Neural cell (in vitro differentiated cells): ENCODE measurements at regions not wholly inside any gene's neighbourhood (a gene's known extent, or its start where the extent isn't known, plus 50 kb on each side); places are given as distances from the start of the nearest gene placed in this dataset.
"Not testable (repeated sequence)": the region's sequence is repeated elsewhere in the genome, so short reads cannot be mapped to it uniquely, and the experiment has no call there.

Experiments used
- H2AFZ ChIP-seq: fragments of 200-600, 300-800 bp; sonication (generic), shearing (Covaris generic); 2 replicates; pipeline ENCODE4 v1.6.0; 2014; ENCODE audit warnings: low read depth, mild to moderate bottlenecking, antibody characterized with exemption, low read length, moderate library complexity
- H3F3A ChIP-seq: fragments of 200-600 bp; shearing (Covaris generic); 2 replicates; pipeline ENCODE4 v1.6.1; 2016; ENCODE audit warnings: mild to moderate bottlenecking, moderate library complexity, mixed read lengths, antibody characterized with exemption, low read length; ENCODE audit not compliant: insufficient read depth, poor library complexity, severe bottlenecking
- H3K27ac ChIP-seq: fragments of 200-600, 300-800 bp; sonication (generic), shearing (Covaris generic); 2 replicates; pipeline ENCODE4 v1.5.1; 2014; ENCODE audit warnings: mild to moderate bottlenecking, low read length, moderate library complexity
- H3K27me3 ChIP-seq: fragments of 300-800, 200-600 bp; sonication (generic), shearing (Covaris generic); 2 replicates; pipeline ENCODE4 v1.6.0; 2014; ENCODE audit warnings: mild to moderate bottlenecking, low read depth, low read length, moderate library complexity; ENCODE audit not compliant: insufficient read depth
- H3K36me3 ChIP-seq: fragments of 300-800, 200-600 bp; sonication (generic), shearing (Covaris generic); 2 replicates; pipeline ENCODE4 v1.5.1; 2014; ENCODE audit warnings: mild to moderate bottlenecking, antibody characterized with exemption, low read length, moderate library complexity; ENCODE audit not compliant: insufficient read depth
- H3K4me2 ChIP-seq: fragments of 300-800, 200-600 bp; sonication (generic), shearing (Covaris generic); 2 replicates; pipeline ENCODE4 v1.6.0; 2014; ENCODE audit warnings: mild to moderate bottlenecking, low read length
- H3K4me3 ChIP-seq: fragments of 300-800, 200-600 bp; sonication (generic), shearing (Covaris generic); 2 replicates; pipeline ENCODE4 v1.5.1; 2014; ENCODE audit warnings: mild to moderate bottlenecking, low read length, moderate library complexity
- H3K79me2 ChIP-seq: fragments of 200-600 bp; shearing (Covaris generic); replicated peaks from 2 replicates; pipeline ENCODE4 v1.6.0; 2014; ENCODE audit warnings: mild to moderate bottlenecking, low read length, moderate library complexity; ENCODE audit not compliant: insufficient read depth
- H3K9ac ChIP-seq: fragments of 300-800, 200-600 bp; sonication (generic), shearing (Covaris generic); 2 replicates; pipeline ENCODE4 v1.6.1; 2016; ENCODE audit warnings: mild to moderate bottlenecking, low read length, mixed read lengths
- H3K9me2 ChIP-seq: fragments of 200-600 bp; shearing (Covaris generic); 2 replicates; pipeline ENCODE4 v1.6.1; 2016; ENCODE audit warnings: mild to moderate bottlenecking, low read length, mixed read lengths; ENCODE audit not compliant: insufficient read depth
- H3K9me3 ChIP-seq: fragments of 200-600, 300-800 bp; sonication (generic), shearing (Covaris generic); 2 replicates; pipeline ENCODE4 v1.6.1; 2016; ENCODE audit warnings: mild to moderate bottlenecking, mixed run types, low read length, moderate library complexity, mixed read lengths
- H4K20me1 ChIP-seq: fragments of 200-600 bp; shearing (Covaris generic); 2 replicates; pipeline ENCODE4 v1.6.1; 2016; ENCODE audit warnings: mild to moderate bottlenecking, mixed run types; ENCODE audit not compliant: insufficient read depth
- CTCF ChIP-seq: fragments of 450-650 bp; IDR thresholded peaks from 2 replicates; pipeline ENCODE4 v1.5.1; 2014; ENCODE audit warnings: antibody characterized with exemption, mild to moderate bottlenecking, moderate library complexity; ENCODE audit not compliant: poor library complexity, severe bottlenecking
- EP300 ChIP-seq: fragments of 450-650 bp; conservative IDR thresholded peaks from 2 replicates; pipeline ENCODE4 v1.6.1; 2014; ENCODE audit warnings: antibody characterized with exemption, mild to moderate bottlenecking, moderate library complexity; ENCODE audit not compliant: poor library complexity, severe bottlenecking
- EZH2 ChIP-seq: fragments of 200-600, 300-800 bp; shearing (Covaris generic), sonication (generic); IDR thresholded peaks from 2 replicates; pipeline ENCODE4 v1.6.1; 2014; ENCODE audit warnings: antibody characterized with exemption, low read length, borderline replicate concordance, mild to moderate bottlenecking; ENCODE audit not compliant: insufficient read depth, poor library complexity, severe bottlenecking
- MXI1 ChIP-seq: fragments of 450-650 bp; conservative IDR thresholded peaks from 2 replicates; pipeline ENCODE4 v1.6.1; 2014; ENCODE audit warnings: antibody characterized with exemption, mild to moderate bottlenecking; ENCODE audit not compliant: poor library complexity, severe bottlenecking
- POLR2AphosphoS5 ChIP-seq: IDR thresholded peaks from 2 replicates; pipeline ENCODE4 v1.6.1; 2012
- RAD21 ChIP-seq: fragments of 450-650 bp; conservative IDR thresholded peaks from 2 replicates; pipeline ENCODE4 v1.6.1; 2014; ENCODE audit warnings: antibody characterized with exemption, mild to moderate bottlenecking, moderate library complexity
- SMC3 ChIP-seq: fragments of 450-650 bp; conservative IDR thresholded peaks from 2 replicates; pipeline ENCODE4 v1.6.1; 2014; ENCODE audit warnings: antibody characterized with exemption, mild to moderate bottlenecking, moderate library complexity; ENCODE audit not compliant: poor library complexity
- TAF1 ChIP-seq: IDR thresholded peaks from 2 replicates; pipeline ENCODE4 v1.6.1; 2012; ENCODE audit warnings: low read depth
- TF ChIP-seq, protein P1 (sequence below): IDR thresholded peaks from 2 replicates; pipeline ENCODE4 v1.6.1; 2012; ENCODE audit warnings: borderline replicate concordance

DNA sequence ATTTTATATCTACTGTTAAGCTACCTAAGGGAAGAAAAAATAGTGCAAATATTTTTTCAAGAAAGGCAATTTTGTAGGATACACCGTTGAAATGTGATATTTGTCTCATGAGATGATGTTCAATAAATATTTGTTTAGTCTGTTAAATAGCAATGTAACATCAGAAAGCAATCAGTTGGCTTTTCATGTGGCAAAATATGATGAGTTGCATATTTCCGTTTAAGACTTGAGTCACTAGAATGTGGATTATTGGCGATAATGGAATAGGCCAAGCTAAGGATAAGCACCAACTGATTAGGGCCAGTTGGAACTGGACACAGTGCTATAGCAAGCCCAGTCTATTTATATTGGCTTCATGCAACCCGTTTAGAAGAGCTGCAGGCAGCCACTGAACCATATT lies 250.4 kb upstream of the SLC16A7 start:
- Histone ChIP-seq H3K9me2 (no peaks in the 10 kb centered on the region), H3K27ac (no peak overlapping the region), H3K9me3 (no peaks in the 10 kb centered on the region), H3F3A (no peaks in the 10 kb centered on the region), H3K36me3 (no peaks in the 10 kb centered on the region), H4K20me1 (no peaks in the 10 kb centered on the region), H3K4me3 (no peak overlapping the region), H3K79me2 (no peaks in the 10 kb centered on the region), H3K4me2 (no peak overlapping the region), H2AFZ (no peak overlapping the region), H3K9ac (no peak overlapping the region), H3K27me3 (no peaks in the 10 kb centered on the region)
- TF ChIP-seq MXI1 = no peak

- Histone ChIP-seq H3K27ac (no peak overlapping the region), H4K20me1 (no peaks in the 10 kb centered on the region), H3K9me2 (no peaks in the 10 kb centered on the region), H3K27me3 (no peaks in the 10 kb centered on the region), H3K9ac (no peak overlapping the region), H3K9me3 (no peaks in the 10 kb centered on the region), H3K79me2 (no peaks in the 10 kb centered on the region), H3K36me3 (no peaks in the 10 kb centered on the region), H2AFZ (no peak overlapping the region), H3K4me2 (no peak overlapping the region), H3F3A (no peaks in the 10 kb centered on the region), H3K4me3 (no peak overlapping the region)
- no peak for TF ChIP-seq POLR2AphosphoS5
- TF ChIP-seq CTCF = no peak
- TF ChIP-seq RAD21 = no peak
- TF ChIP-seq MXI1 = no peak
- TF ChIP-seq EZH2 = no peak
- no peak for TF ChIP-seq EP300
- TF ChIP-seq SMC3 = no peak
Observed at GRCh38 chr12:59344224-59344623, 251.6 kb upstream of the SLC16A7 start.

GRCh38 chr12:59329462-59329861 lies 266.4 kb upstream of the SLC16A7 start:
- Histone ChIP-seq H3K4me2 (no peak overlapping the region), H3K36me3 (no peaks in the 10 kb centered on the region)
- TF ChIP-seq SMC3 (no peak), CTCF (no peak), MXI1 (no peak), EZH2 (no peak), EP300 (no peak), TAF1 (no peak), POLR2AphosphoS5 (no peak), RAD21 (no peak)
- TF ChIP-seq, protein P1, sequence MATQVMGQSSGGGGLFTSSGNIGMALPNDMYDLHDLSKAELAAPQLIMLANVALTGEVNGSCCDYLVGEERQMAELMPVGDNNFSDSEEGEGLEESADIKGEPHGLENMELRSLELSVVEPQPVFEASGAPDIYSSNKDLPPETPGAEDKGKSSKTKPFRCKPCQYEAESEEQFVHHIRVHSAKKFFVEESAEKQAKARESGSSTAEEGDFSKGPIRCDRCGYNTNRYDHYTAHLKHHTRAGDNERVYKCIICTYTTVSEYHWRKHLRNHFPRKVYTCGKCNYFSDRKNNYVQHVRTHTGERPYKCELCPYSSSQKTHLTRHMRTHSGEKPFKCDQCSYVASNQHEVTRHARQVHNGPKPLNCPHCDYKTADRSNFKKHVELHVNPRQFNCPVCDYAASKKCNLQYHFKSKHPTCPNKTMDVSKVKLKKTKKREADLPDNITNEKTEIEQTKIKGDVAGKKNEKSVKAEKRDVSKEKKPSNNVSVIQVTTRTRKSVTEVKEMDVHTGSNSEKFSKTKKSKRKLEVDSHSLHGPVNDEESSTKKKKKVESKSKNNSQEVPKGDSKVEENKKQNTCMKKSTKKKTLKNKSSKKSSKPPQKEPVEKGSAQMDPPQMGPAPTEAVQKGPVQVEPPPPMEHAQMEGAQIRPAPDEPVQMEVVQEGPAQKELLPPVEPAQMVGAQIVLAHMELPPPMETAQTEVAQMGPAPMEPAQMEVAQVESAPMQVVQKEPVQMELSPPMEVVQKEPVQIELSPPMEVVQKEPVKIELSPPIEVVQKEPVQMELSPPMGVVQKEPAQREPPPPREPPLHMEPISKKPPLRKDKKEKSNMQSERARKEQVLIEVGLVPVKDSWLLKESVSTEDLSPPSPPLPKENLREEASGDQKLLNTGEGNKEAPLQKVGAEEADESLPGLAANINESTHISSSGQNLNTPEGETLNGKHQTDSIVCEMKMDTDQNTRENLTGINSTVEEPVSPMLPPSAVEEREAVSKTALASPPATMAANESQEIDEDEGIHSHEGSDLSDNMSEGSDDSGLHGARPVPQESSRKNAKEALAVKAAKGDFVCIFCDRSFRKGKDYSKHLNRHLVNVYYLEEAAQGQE = no peak

GRCh38 chr12:59328395-59329075 lies 267.3 kb upstream of the SLC16A7 start:
- H3K27ac ChIP-seq, H3K4me3 ChIP-seq, H3F3A ChIP-seq, H3K9me3 ChIP-seq, H3K9ac ChIP-seq, H3K4me2 ChIP-seq, H4K20me1 ChIP-seq, H3K79me2 ChIP-seq, H3K27me3 ChIP-seq, H3K9me2 ChIP-seq, H2AFZ ChIP-seq, H3K36me3 ChIP-seq: not testable (repeated sequence)

More at GRCh38 chr12:59329462-59329861, 266.4 kb upstream of the SLC16A7 start:
- no peak overlapping the region for H3K9ac ChIP-seq
- no peak overlapping the region for H3K27ac ChIP-seq
- H4K20me1 ChIP-seq = no peaks in the 10 kb centered on the region
- H3F3A ChIP-seq = no peaks in the 10 kb centered on the region
- no peaks in the 10 kb centered on the region for H3K27me3 ChIP-seq
- no peaks in the 10 kb centered on the region for H3K79me2 ChIP-seq
- H3K9me3 ChIP-seq = no peaks in the 10 kb centered on the region
- no peak overlapping the region for H2AFZ ChIP-seq
- H3K9me2 ChIP-seq = no peaks in the 10 kb centered on the region
- H3K4me3 ChIP-seq = no peak overlapping the region
